ENCODE measurements at regions not wholly inside any gene's neighbourhood (a gene's known extent, or its start where the extent isn't known, plus 50 kb on each side); places are given as distances from the start of the nearest gene placed in this dataset.

GRCh38 chr2:18927525-18928232 lies 338.3 kb upstream of the NT5C1B start:
- peaks cover 3% of the 10 kb centered on the region for H3K9me3 Mint-ChIP-seq

DNA sequence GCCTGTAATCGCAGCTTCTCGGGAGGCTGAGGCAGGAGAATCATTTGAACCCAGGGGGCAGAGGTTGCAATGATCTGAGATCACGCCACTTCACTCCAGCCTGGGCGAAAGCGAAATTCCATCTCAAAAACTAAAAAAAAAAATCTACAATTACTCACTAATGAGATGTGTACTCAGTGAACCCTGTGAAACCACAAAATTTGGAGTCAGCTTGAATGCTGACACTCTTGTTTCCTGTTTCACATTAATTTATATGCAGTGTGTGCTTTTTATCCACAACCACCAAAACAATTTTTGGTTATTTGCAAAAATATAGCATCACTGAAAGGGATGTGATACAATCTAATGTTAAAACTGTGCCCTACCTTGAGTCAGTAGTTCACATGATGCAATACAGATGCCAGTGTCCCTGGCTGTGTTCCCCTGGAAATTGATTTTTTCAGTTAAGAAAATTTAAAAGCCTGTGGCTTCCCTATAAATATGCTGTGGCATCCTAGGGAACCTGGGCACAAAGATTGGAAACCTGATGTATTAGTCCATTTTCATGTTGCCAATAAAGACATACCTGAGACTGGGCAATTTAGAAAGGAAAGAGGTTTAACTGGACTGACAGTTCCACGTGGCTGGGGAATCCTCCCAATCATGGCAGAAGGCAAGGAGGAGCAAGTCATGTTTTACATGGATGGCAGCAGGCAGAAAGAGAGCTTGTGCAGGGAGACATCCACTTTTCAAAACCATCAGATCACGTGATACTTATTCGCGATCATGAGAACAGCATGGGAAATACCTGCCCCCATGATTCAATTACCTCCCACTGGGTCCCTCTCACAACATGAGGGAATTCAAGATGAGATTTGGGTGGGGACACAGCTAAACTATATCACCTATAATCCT lies 337.5 kb upstream of the NT5C1B start:
- Mint-ChIP-seq H3K27ac (ENCODE audit: unreplicated experiment) (no peak overlapping the region), H3K4me1 (no peaks in the 10 kb centered on the region), H3K9me3 (peaks cover 3% of the 10 kb centered on the region), H3K4me3 (no peak overlapping the region), H3K27me3 (ENCODE audit: low read depth) (no peaks in the 10 kb centered on the region), H3K36me3 (ENCODE audit: low read depth) (no peaks in the 10 kb centered on the region)
- no peak for TF ChIP-seq CTCF (conservative IDR thresholded peaks at IDR 0.05)
- DNase-seq (ENCODE audit: low read depth, low spot score) = no peak

More at GRCh38 chr2:18927525-18928232, 338.3 kb upstream of the NT5C1B start:
- TF ChIP-seq CTCF (conservative IDR thresholded peaks at IDR 0.05) = no peak
- Mint-ChIP-seq H3K4me3 (no peak overlapping the region), H3K36me3 (ENCODE audit: low read depth) (no peaks in the 10 kb centered on the region), H3K27me3 (ENCODE audit: low read depth) (no peaks in the 10 kb centered on the region), H3K27ac (ENCODE audit: unreplicated experiment) (no peak overlapping the region), H3K4me1 (no peaks in the 10 kb centered on the region)
- no peak for DNase-seq (ENCODE audit: low read depth, low spot score)

DNA sequence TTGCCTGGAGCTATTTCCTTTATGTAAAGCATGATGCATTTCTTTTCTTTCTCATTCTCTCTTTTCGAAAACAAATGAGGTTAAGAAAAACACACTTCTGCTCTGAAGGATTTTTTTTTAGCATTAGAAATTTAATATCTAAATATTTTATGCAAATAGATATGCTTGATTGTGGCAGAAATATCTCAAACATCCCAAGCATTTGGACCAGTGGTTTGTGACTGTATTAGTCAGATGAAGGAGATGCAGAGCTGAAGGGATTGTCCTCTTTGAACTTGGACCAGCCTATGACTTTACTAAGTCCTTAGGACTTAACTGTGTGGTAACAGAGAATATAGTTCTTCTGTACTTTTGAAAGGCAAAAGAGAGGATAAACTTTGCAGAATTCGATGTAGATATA lies 335.9 kb upstream of the NT5C1B start:
- no peak for DNase-seq (ENCODE audit: low read depth, low spot score)
- H3K4me3 Mint-ChIP-seq = no peak overlapping the region
- H3K36me3 Mint-ChIP-seq (ENCODE audit: low read depth) = no peaks in the 10 kb centered on the region
- H3K9me3 Mint-ChIP-seq = peaks cover 3% of the 10 kb centered on the region
- no peaks in the 10 kb centered on the region for H3K27me3 Mint-ChIP-seq (ENCODE audit: low read depth)
- no peak for TF ChIP-seq CTCF (conservative IDR thresholded peaks at IDR 0.05)
- H3K4me1 Mint-ChIP-seq = no peaks in the 10 kb centered on the region
- H3K27ac Mint-ChIP-seq (ENCODE audit: unreplicated experiment) = no peak overlapping the region

GRCh38 chr2:18924886-18925285 lies 335.5 kb upstream of the NT5C1B start:
- Mint-ChIP-seq H3K4me3 (no peak overlapping the region), H3K36me3 (ENCODE audit: low read depth) (no peaks in the 10 kb centered on the region), H3K4me1 (no peaks in the 10 kb centered on the region), H3K9me3 (peaks cover 3% of the 10 kb centered on the region), H3K27ac (ENCODE audit: unreplicated experiment) (no peak overlapping the region), H3K27me3 (ENCODE audit: low read depth) (no peaks in the 10 kb centered on the region)
- TF ChIP-seq CTCF (conservative IDR thresholded peaks at IDR 0.05) = no peak
- no peak for DNase-seq (ENCODE audit: low read depth, low spot score)

GRCh38 chr2:18924386-18924785 lies 335.0 kb upstream of the NT5C1B start:
- H3K4me1 Mint-ChIP-seq = no peaks in the 10 kb centered on the region
- H3K27ac Mint-ChIP-seq (ENCODE audit: unreplicated experiment) = no peak overlapping the region
- H3K36me3 Mint-ChIP-seq (ENCODE audit: low read depth) = no peaks in the 10 kb centered on the region
- H3K4me3 Mint-ChIP-seq = no peak overlapping the region
- peaks cover 3% of the 10 kb centered on the region for H3K9me3 Mint-ChIP-seq
- TF ChIP-seq CTCF (conservative IDR thresholded peaks at IDR 0.05) = no peak
- H3K27me3 Mint-ChIP-seq (ENCODE audit: low read depth) = no peaks in the 10 kb centered on the region
- no peak for DNase-seq (ENCODE audit: low read depth, low spot score)

Measured in neural crest cell (in vitro differentiated cells).